ENCODE measurements at regions not wholly inside any gene's neighbourhood (a gene's known extent, or its start where the extent isn't known, plus 50 kb on each side); places are given as distances from the start of the nearest gene placed in this dataset.

DNA sequence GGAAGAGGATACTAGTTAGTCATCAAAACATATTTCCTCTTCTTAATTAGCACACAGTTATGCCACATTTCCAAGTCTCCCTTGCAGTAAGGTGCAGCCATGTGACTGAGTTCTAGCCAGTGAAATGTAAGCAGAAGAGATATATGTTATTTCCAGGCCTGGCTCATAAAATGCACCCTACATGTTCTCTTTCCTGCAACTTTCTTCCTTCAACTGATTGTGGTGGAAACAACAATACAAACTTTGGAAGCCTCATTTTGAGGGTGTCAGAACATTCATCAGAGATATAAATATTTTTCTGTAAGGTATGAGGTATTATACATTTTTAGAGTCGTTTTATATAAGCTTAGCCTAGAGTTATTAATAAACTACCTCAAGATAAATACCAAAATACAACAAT is 110.9 kb upstream of the PDE7B start:
- Histone ChIP-seq H3K27me3 (ENCODE audit: insufficient read depth, insufficient read length) (no peaks in the 10 kb centered on the region), H3K36me3 (ENCODE audit: insufficient read depth, insufficient read length, low read length) (no peaks in the 10 kb centered on the region)
- TF ChIP-seq SUZ12 (IDR thresholded peaks at IDR 0.05; ENCODE audit: extremely low read depth, insufficient read depth, insufficient read length): no peak
- TF ChIP-seq ZNF274 (IDR thresholded peaks at IDR 0.05; ENCODE audit: low read depth, low read length): no peak
- TF ChIP-seq YY1 (IDR thresholded peaks at IDR 0.05; ENCODE audit: insufficient read depth, insufficient read length): no peak

DNA sequence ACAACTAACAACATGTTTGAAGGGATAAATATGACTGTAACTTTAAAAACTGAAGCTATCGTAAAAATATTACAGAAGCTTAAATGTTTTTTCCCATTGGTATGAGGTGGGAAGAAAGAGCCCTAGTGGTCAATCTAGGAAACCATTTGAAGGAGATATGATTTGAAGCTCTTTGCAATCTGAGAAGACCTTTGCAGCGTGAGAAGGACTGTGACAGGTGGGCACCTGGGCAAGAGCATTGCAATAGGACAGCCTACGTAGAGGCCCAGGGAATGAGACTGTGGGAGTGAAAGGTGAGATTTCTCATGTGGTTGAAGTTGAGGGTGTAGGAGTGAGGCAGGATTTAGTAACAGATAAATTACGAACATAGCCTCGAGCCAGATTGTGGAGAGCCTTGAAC is 108.0 kb upstream of the PDE7B start:
- TF ChIP-seq ZNF274 (IDR thresholded peaks at IDR 0.05; ENCODE audit: low read depth, low read length) (no peak), YY1 (IDR thresholded peaks at IDR 0.05; ENCODE audit: insufficient read depth, insufficient read length) (no peak), SUZ12 (IDR thresholded peaks at IDR 0.05; ENCODE audit: extremely low read depth, insufficient read depth, insufficient read length) (no peak)
- no peaks in the 10 kb centered on the region for H3K9me3 ChIP-seq (ENCODE audit: insufficient read depth, low read length)
- no peaks in the 10 kb centered on the region for H3K27me3 ChIP-seq (ENCODE audit: insufficient read depth, insufficient read length)
- DNase-seq (ENCODE audit: low read depth, low spot score): no peak
- no peaks in the 10 kb centered on the region for H3K4me1 ChIP-seq (ENCODE audit: insufficient read depth, insufficient read length)
- H3K36me3 ChIP-seq (ENCODE audit: insufficient read depth, insufficient read length, low read length): no peaks in the 10 kb centered on the region
- no peak overlapping the region for H3K4me3 ChIP-seq (ENCODE audit: insufficient read length, low read depth)
- H3K9ac ChIP-seq (ENCODE audit: insufficient read length, low read depth): no peak overlapping the region

More for the DNA sequence above, 110.9 kb upstream of the PDE7B start:
- no peaks in the 10 kb centered on the region for H3K9me3 ChIP-seq (ENCODE audit: insufficient read depth, low read length)
- no peak for DNase-seq (ENCODE audit: low read depth, low spot score)
- H3K4me3 ChIP-seq (ENCODE audit: insufficient read length, low read depth): no peak overlapping the region
- no peaks in the 10 kb centered on the region for H3K4me1 ChIP-seq (ENCODE audit: insufficient read depth, insufficient read length)
- H3K9ac ChIP-seq (ENCODE audit: insufficient read length, low read depth): no peak overlapping the region

DNA sequence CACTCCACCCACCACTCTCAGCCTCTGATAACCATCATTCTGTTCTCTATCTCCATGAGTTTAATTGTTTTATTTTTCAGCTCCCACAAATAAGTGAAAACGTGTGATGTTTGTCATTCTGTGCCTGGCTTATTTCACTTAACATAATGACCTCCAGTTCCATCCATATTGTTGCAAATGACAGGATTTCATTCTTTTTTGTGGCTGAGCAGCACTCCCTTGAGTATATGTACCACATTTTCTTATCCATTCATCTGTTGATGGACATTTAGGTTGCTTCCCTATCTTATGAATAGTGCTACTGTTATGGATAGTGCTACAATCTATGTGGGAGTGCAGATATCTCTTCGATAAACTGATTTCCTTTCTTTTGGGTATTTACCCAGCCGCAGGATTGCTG is 103.3 kb upstream of the PDE7B start:
- Histone ChIP-seq H3K4me1 (ENCODE audit: insufficient read depth, insufficient read length) (no peaks in the 10 kb centered on the region), H3K27me3 (ENCODE audit: insufficient read depth, insufficient read length) (no peaks in the 10 kb centered on the region), H3K36me3 (ENCODE audit: insufficient read depth, insufficient read length, low read length) (no peaks in the 10 kb centered on the region), H3K9ac (ENCODE audit: insufficient read length, low read depth) (no peak overlapping the region), H3K4me3 (ENCODE audit: insufficient read length, low read depth) (no peak overlapping the region), H3K9me3 (ENCODE audit: insufficient read depth, low read length) (no peaks in the 10 kb centered on the region)
- DNase-seq (ENCODE audit: low read depth, low spot score): no peak
- no peak for TF ChIP-seq ZNF274 (IDR thresholded peaks at IDR 0.05; ENCODE audit: low read depth, low read length)
- no peak for TF ChIP-seq SUZ12 (IDR thresholded peaks at IDR 0.05; ENCODE audit: extremely low read depth, insufficient read depth, insufficient read length)
- TF ChIP-seq YY1 (IDR thresholded peaks at IDR 0.05; ENCODE audit: insufficient read depth, insufficient read length): no peak

DNA sequence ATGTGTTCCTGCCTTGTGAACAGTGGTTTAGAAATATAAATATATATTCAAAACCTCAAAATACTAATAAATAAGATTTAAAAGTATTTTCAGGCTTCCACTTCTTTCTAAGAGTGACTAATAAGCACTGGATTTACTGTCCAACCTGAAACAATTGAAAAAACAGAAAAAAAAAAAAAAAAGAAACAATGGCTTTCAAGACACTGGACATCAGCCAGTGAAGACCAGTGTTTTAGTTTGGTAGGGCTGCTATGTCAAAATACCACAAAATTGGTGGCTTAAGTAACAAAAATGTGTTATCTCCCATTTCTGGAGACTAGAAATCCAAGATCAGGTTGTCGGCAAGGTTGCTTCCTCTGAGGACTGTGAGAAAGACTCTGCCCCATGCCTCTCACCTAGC is 101.4 kb upstream of the PDE7B start:
- H3K4me1 ChIP-seq (ENCODE audit: insufficient read depth, insufficient read length): no peaks in the 10 kb centered on the region
- TF ChIP-seq SUZ12 (IDR thresholded peaks at IDR 0.05; ENCODE audit: extremely low read depth, insufficient read depth, insufficient read length): no peak
- no peak for TF ChIP-seq YY1 (IDR thresholded peaks at IDR 0.05; ENCODE audit: insufficient read depth, insufficient read length)
- no peaks in the 10 kb centered on the region for H3K36me3 ChIP-seq (ENCODE audit: insufficient read depth, insufficient read length, low read length)
- no peak for DNase-seq (ENCODE audit: low read depth, low spot score)
- no peak overlapping the region for H3K4me3 ChIP-seq (ENCODE audit: insufficient read length, low read depth)
- no peaks in the 10 kb centered on the region for H3K27me3 ChIP-seq (ENCODE audit: insufficient read depth, insufficient read length)
- no peaks in the 10 kb centered on the region for H3K9me3 ChIP-seq (ENCODE audit: insufficient read depth, low read length)
- H3K9ac ChIP-seq (ENCODE audit: insufficient read length, low read depth): no peak overlapping the region

DNA sequence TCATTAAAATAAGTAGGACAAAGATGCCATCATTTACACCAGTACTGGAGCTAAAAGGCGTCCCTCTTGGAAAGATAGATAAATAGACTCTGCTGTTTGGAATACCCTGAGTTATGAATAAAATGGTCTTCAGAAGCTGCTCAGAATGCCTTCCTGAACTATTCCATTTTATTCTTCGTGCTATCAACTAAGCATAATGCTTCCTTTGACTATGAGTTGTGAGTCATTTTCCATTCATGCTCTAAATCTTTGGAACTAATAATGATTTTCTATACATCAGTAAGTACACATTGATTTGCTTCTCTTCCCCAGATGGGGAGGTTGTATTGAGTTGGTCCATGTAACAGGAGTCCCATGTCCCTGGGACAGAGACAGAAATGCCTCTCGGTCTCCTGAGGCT is 98.3 kb upstream of the PDE7B start:
- no peaks in the 10 kb centered on the region for H3K27me3 ChIP-seq (ENCODE audit: insufficient read depth, insufficient read length)
- no peak overlapping the region for H3K4me3 ChIP-seq (ENCODE audit: insufficient read length, low read depth)
- H3K9me3 ChIP-seq (ENCODE audit: insufficient read depth, low read length): no peaks in the 10 kb centered on the region
- no peaks in the 10 kb centered on the region for H3K4me1 ChIP-seq (ENCODE audit: insufficient read depth, insufficient read length)
- TF ChIP-seq SUZ12 (IDR thresholded peaks at IDR 0.05; ENCODE audit: extremely low read depth, insufficient read depth, insufficient read length) (no peak), ZNF274 (IDR thresholded peaks at IDR 0.05; ENCODE audit: low read depth, low read length) (no peak), YY1 (IDR thresholded peaks at IDR 0.05; ENCODE audit: insufficient read depth, insufficient read length) (no peak)
- H3K36me3 ChIP-seq (ENCODE audit: insufficient read depth, insufficient read length, low read length): no peaks in the 10 kb centered on the region
- no peak for DNase-seq (ENCODE audit: low read depth, low spot score)
- H3K9ac ChIP-seq (ENCODE audit: insufficient read length, low read depth): no peak overlapping the region

DNA sequence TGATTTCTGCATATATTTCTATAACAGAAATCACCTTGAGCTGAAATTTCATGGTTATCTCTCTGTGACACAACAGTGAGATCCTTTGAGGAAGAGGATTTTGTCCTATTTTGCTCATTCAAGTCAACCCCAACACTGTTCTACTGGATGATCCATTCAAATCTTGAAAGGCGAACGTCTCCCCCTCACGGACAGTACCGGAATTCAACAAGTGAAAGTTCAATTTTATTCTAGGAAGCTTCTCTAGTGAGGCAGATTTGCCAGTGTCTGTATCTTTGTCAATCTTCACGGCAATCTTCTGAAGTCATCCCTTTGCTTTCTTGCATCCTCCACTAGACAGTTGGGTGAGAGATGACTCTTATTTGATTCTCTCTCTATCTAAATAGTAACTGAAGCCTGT is 91.7 kb upstream of the PDE7B start:
- peaks cover 6% of the 10 kb centered on the region; the same call in 1 of the 2 replicates for H3K9me3 ChIP-seq (ENCODE audit: insufficient read depth, low read length)
- no peak for TF ChIP-seq SUZ12 (IDR thresholded peaks at IDR 0.05; ENCODE audit: extremely low read depth, insufficient read depth, insufficient read length)
- no peak for TF ChIP-seq ZNF274 (IDR thresholded peaks at IDR 0.05; ENCODE audit: low read depth, low read length)
- no peak for TF ChIP-seq YY1 (IDR thresholded peaks at IDR 0.05; ENCODE audit: insufficient read depth, insufficient read length)
- no peak for DNase-seq (ENCODE audit: low read depth, low spot score)
- H3K27me3 ChIP-seq (ENCODE audit: insufficient read depth, insufficient read length): no peaks in the 10 kb centered on the region
- no peaks in the 10 kb centered on the region for H3K4me1 ChIP-seq (ENCODE audit: insufficient read depth, insufficient read length)
- no peaks in the 10 kb centered on the region for H3K36me3 ChIP-seq (ENCODE audit: insufficient read depth, insufficient read length, low read length)
- H3K4me3 ChIP-seq (ENCODE audit: insufficient read length, low read depth): no peak overlapping the region
- no peak overlapping the region for H3K9ac ChIP-seq (ENCODE audit: insufficient read length, low read depth)

DNA sequence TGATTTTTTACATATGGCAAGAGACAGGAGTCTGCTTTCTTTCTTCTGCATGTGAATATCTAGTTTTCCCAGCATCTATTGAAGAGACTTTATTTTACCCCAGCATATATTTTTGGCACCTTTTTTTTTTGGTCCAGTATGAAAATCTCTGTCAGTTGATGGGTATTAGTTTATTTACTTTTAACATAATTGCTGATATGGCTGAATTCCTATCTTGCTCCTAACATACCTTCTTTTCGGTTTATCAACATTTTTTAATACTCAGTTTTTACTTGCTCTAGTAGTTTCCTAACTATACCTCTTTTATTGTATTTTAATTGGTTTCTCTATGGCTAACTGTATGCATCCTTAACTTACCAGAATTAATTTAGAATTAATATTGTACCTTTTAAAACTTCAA is 77.5 kb upstream of the PDE7B start:
- H3K9me3 ChIP-seq (ENCODE audit: insufficient read depth, low read length): no peaks in the 10 kb centered on the region
- TF ChIP-seq YY1 (IDR thresholded peaks at IDR 0.05; ENCODE audit: insufficient read depth, insufficient read length): no peak
- TF ChIP-seq ZNF274 (IDR thresholded peaks at IDR 0.05; ENCODE audit: low read depth, low read length): no peak
- TF ChIP-seq SUZ12 (IDR thresholded peaks at IDR 0.05; ENCODE audit: extremely low read depth, insufficient read depth, insufficient read length): no peak
- no peak for DNase-seq (ENCODE audit: low read depth, low spot score)
- no peaks in the 10 kb centered on the region for H3K4me1 ChIP-seq (ENCODE audit: insufficient read depth, insufficient read length)
- no peaks in the 10 kb centered on the region for H3K27me3 ChIP-seq (ENCODE audit: insufficient read depth, insufficient read length)
- no peak overlapping the region for H3K9ac ChIP-seq (ENCODE audit: insufficient read length, low read depth)
- H3K4me3 ChIP-seq (ENCODE audit: insufficient read length, low read depth): no peak overlapping the region
- no peaks in the 10 kb centered on the region for H3K36me3 ChIP-seq (ENCODE audit: insufficient read depth, insufficient read length, low read length)

DNA sequence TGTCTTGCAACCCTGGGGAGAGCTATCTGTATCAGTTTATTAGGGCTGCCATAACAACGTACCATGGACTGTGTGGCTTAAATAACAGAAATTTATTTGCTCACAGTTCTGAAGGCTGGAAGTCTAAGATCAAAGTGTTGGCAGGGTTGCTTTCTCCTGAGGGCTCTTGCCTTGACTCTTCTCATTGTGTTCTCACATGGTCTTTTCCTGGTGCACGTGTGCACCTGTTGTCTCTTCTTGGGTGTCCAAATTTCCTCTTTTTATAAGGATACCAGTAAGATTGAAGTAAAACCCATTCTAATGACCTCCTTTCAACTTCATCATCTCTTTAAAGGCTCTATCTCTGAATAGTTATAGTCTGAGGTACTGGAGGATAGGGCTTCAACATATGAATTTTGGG is 72.3 kb upstream of the PDE7B start:
- H3K4me1 ChIP-seq (ENCODE audit: insufficient read depth, insufficient read length): no peaks in the 10 kb centered on the region
- TF ChIP-seq ZNF274 (IDR thresholded peaks at IDR 0.05; ENCODE audit: low read depth, low read length) (no peak), SUZ12 (IDR thresholded peaks at IDR 0.05; ENCODE audit: extremely low read depth, insufficient read depth, insufficient read length) (no peak), YY1 (IDR thresholded peaks at IDR 0.05; ENCODE audit: insufficient read depth, insufficient read length) (no peak)
- no peaks in the 10 kb centered on the region for H3K27me3 ChIP-seq (ENCODE audit: insufficient read depth, insufficient read length)
- no peak overlapping the region for H3K9ac ChIP-seq (ENCODE audit: insufficient read length, low read depth)
- H3K9me3 ChIP-seq (ENCODE audit: insufficient read depth, low read length): no peaks in the 10 kb centered on the region
- DNase-seq (ENCODE audit: low read depth, low spot score): no peak
- H3K4me3 ChIP-seq (ENCODE audit: insufficient read length, low read depth): no peak overlapping the region
- H3K36me3 ChIP-seq (ENCODE audit: insufficient read depth, insufficient read length, low read length): no peaks in the 10 kb centered on the region
